NCI-H526 treated with DMSO at 0.1 percent for 48 hours (cell line): ENCODE measurements at regions not wholly inside any gene's neighbourhood (a gene's known extent, or its start where the extent isn't known, plus 50 kb on each side); places are given as distances from the start of the nearest gene placed in this dataset.
A peak's percentile ranks its signal among the peaks of the same experiment; 100 is the strongest.
"Not testable (repeated sequence)": the region's sequence is repeated elsewhere in the genome, so short reads cannot be mapped to it uniquely, and the experiment has no call there.

Experiments used
- DNase-seq: peaks from one replicate; lab custom pipeline; 2025; lab: John Stamatoyannopoulos, UW

GRCh38 chr9:33695299-33695698 is 100.1 kb upstream of the PRSS3 start:
- DNase-seq, result no peak

- no peak for DNase-seq
These were observed 99.5 kb upstream of the PRSS3 start for GRCh38 chr9:33695856-33696255.

GRCh38 chr9:33697171-33697570 is 98.2 kb upstream of the PRSS3 start:
- no peak for DNase-seq

- no peak for DNase-seq
These were observed 97.1 kb upstream of the PRSS3 start for GRCh38 chr9:33698267-33698666.

GRCh38 chr9:33700940-33701339 is 94.4 kb upstream of the PRSS3 start:
- DNase-seq, result not testable (repeated sequence)

GRCh38 chr9:33703430-33704102 is 91.8 kb upstream of the PRSS3 start:
- DNase-seq, result no peak

- not testable (repeated sequence) for DNase-seq
These were observed 89.9 kb upstream of the PRSS3 start for GRCh38 chr9:33705440-33705839.

GRCh38 chr9:33708441-33708840 is 86.9 kb upstream of the PRSS3 start:
- no peak for DNase-seq

- no peak for DNase-seq
These were observed 86.1 kb upstream of the PRSS3 start for GRCh38 chr9:33709269-33709668.

- not testable (repeated sequence) for DNase-seq
These were observed 83.9 kb upstream of the PRSS3 start for GRCh38 chr9:33711418-33711817.

GRCh38 chr9:33714989-33715388 is 80.4 kb upstream of the PRSS3 start:
- DNase-seq, result no peak

- no peak for DNase-seq
These were observed 76.4 kb upstream of the PRSS3 start for GRCh38 chr9:33718987-33719386.

GRCh38 chr9:33719581-33720374 is 75.6 kb upstream of the PRSS3 start:
- DNase-seq, result no peak

GRCh38 chr9:33721674-33722358 is 73.5 kb upstream of the PRSS3 start:
- DNase-seq, result peak; percentile 43

GRCh38 chr9:33722359-33722675 is 73.0 kb upstream of the PRSS3 start:
- DNase-seq, result no peak

GRCh38 chr9:33728613-33729012 is 66.7 kb upstream of the PRSS3 start:
- no peak for DNase-seq

GRCh38 chr9:33731142-33731541 is 64.2 kb upstream of the PRSS3 start:
- no peak for DNase-seq

GRCh38 chr9:33731625-33732024 is 63.7 kb upstream of the PRSS3 start:
- no peak for DNase-seq

GRCh38 chr9:33734247-33734940 is 61.0 kb upstream of the PRSS3 start:
- DNase-seq, result not testable (repeated sequence)

- not testable (repeated sequence) for DNase-seq
These were observed 60.2 kb upstream of the PRSS3 start for GRCh38 chr9:33734941-33735835.

GRCh38 chr9:33737811-33738606 is 57.4 kb upstream of the PRSS3 start:
- DNase-seq, result peak; percentile 59
